ENCODE measurements at regions not wholly inside any gene's neighbourhood (a gene's known extent, or its start where the extent isn't known, plus 50 kb on each side); places are given as distances from the start of the nearest gene placed in this dataset.

DNA sequence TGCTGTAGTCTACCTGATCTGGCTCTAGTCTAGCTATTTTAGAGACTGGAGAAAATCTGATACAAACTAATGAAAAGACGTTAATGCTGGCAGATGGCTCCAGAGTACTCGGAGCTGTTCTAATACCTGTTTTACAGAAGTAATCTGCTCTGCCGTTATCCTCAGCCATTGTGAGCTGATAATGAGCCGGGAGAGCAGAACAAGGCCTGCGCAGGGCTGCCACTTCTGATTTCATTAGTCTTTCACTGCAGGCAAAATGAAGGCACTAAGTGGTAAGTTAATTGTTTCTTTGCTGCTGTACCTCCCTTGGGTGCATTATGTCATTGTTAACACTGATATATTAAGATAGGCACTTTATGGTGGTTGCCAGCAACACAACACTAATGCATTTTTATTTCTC, 456.4 kb upstream of the PFKP start:
- TF ChIP-seq, protein P1, sequence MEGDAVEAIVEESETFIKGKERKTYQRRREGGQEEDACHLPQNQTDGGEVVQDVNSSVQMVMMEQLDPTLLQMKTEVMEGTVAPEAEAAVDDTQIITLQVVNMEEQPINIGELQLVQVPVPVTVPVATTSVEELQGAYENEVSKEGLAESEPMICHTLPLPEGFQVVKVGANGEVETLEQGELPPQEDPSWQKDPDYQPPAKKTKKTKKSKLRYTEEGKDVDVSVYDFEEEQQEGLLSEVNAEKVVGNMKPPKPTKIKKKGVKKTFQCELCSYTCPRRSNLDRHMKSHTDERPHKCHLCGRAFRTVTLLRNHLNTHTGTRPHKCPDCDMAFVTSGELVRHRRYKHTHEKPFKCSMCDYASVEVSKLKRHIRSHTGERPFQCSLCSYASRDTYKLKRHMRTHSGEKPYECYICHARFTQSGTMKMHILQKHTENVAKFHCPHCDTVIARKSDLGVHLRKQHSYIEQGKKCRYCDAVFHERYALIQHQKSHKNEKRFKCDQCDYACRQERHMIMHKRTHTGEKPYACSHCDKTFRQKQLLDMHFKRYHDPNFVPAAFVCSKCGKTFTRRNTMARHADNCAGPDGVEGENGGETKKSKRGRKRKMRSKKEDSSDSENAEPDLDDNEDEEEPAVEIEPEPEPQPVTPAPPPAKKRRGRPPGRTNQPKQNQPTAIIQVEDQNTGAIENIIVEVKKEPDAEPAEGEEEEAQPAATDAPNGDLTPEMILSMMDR (conservative IDR thresholded peaks at IDR 0.05), result no peak
- TF ChIP-seq ZFX (IDR thresholded peaks at IDR 0.05), result no peak

Data from C4-2B (cell line).